T-helper 2 cell treated with Interferon-gamma antibody and Interleukin-4, amounts not matched to agents 5 μg/mL and 100 μg/mL, for 36 hours (primary cell): ENCODE measurements at regions not wholly inside any gene's neighbourhood (a gene's known extent, or its start where the extent isn't known, plus 50 kb on each side); places are given as distances from the start of the nearest gene placed in this dataset.

Experiments used
- DNase-seq: peaks from one replicate; pipeline ENCODE4 v3.0.0; 2021; ENCODE audit warnings: low spot score
- H3K27ac Mint-ChIP-seq: one replicate; pipeline ENCODE4 v1.8.0; 2021; ENCODE audit warnings: mild to moderate bottlenecking, mixed read lengths
- H3K27me3 Mint-ChIP-seq: one replicate; pipeline ENCODE4 v1.8.0; 2021; ENCODE audit warnings: low read depth, mixed read lengths
- H3K36me3 Mint-ChIP-seq: one replicate; pipeline ENCODE4 v1.8.0; 2021; ENCODE audit warnings: low read depth, mixed read lengths
- H3K4me1 Mint-ChIP-seq: one replicate; pipeline ENCODE4 v1.8.0; 2021; ENCODE audit warnings: low read depth, mixed read lengths
- H3K4me3 Mint-ChIP-seq: one replicate; pipeline ENCODE4 v1.8.0; 2022; ENCODE audit warnings: mild to moderate bottlenecking, moderate library complexity, mixed read lengths
- H3K9me3 Mint-ChIP-seq: one replicate; pipeline ENCODE4 v1.8.0; 2021; ENCODE audit warnings: mixed read lengths

DNA sequence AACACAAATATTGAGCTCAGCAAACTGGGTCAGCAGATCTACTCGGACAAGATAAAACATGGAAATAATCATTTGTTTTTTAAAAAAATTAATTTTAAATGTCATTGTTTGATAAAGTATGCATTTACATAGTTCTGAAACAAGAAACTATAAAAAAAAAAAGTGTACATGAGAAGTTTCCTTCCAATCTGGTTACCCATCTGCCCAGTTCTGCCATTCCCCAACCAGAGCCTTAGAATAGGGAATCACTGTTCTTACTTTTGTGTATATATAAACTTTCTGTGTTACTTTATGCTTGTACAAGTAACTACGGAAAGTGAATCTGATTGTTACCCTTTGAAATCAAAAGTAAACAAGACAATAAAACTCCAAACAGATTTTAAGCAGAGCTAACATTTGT lies 791.4 kb downstream of the HACE1 start:
- H3K36me3 Mint-ChIP-seq = no peaks in the 10 kb centered on the region
- no peaks in the 10 kb centered on the region for H3K9me3 Mint-ChIP-seq
- H3K4me3 Mint-ChIP-seq = no peak overlapping the region
- H3K4me1 Mint-ChIP-seq = no peaks in the 10 kb centered on the region
- DNase-seq = no peak
- H3K27me3 Mint-ChIP-seq = no peaks in the 10 kb centered on the region
- no peak overlapping the region for H3K27ac Mint-ChIP-seq

DNA sequence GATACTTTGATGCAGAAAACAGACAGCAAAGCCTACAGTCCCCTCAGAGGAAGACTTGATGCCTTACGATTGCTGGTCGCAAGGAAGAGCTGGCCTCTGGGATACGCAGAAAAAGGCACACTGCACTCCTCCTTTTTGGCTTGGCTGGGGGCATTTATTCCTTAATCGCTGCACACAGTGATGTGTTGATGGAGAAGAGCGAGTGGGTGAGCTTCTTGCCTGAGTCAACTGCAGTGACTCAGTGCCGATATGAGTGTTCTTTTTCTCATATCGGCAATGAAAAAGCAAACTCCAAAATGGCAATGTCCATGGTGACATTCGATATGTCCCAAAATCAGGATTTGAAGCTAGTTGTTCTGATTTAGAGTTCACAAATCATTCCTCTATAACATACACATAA lies 794.8 kb downstream of the HACE1 start:
- H3K4me3 Mint-ChIP-seq = no peak overlapping the region
- H3K4me1 Mint-ChIP-seq = no peaks in the 10 kb centered on the region
- no peaks in the 10 kb centered on the region for H3K36me3 Mint-ChIP-seq
- no peaks in the 10 kb centered on the region for H3K27me3 Mint-ChIP-seq
- H3K9me3 Mint-ChIP-seq = no peaks in the 10 kb centered on the region
- H3K27ac Mint-ChIP-seq = no peak overlapping the region
- no peak for DNase-seq

DNA sequence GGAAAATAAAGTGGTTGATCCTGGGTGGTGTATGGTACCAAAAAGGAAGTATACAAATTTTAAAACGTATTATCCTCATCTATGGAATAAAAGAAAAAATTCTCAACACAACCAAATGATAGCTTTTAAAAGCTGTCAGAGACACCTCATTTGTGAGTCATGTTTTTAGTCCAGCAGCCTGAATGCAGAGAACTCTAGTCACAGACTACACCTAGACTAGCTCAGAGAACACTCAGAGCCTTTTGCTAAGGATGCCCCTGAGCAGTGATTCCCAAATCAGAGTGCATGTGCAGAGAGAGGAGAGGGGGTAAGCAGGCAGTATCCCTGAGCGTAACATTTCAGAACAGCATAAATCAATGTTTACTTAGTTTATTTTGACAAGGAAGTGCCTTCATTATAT lies 809.3 kb downstream of the HACE1 start:
- DNase-seq = no peak
- H3K9me3 Mint-ChIP-seq = peaks cover 7% of the 10 kb centered on the region
- H3K4me3 Mint-ChIP-seq = no peak overlapping the region
- no peaks in the 10 kb centered on the region for H3K36me3 Mint-ChIP-seq
- no peaks in the 10 kb centered on the region for H3K27me3 Mint-ChIP-seq
- no peak overlapping the region for H3K27ac Mint-ChIP-seq
- H3K4me1 Mint-ChIP-seq = no peaks in the 10 kb centered on the region

DNA sequence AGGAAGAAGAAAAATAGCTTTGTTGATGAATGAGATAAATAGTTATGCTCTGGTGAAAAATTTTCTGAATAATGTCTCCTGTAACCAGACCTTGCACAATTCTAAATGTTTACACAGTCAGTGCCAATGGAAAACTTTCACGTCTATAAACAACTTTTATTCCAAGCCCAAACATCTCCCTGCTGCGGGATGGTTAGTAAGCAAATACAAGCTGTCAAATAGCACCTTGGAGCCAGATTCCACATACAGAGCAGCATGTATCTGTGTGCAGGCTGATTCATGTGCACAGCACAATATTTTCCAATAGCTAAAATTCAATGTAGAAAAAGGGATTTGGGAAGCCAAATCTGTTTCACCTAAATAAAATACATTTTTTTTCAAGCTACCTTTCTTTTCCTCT lies 813.3 kb downstream of the HACE1 start:
- Mint-ChIP-seq H3K9me3 (peaks cover 6% of the 10 kb centered on the region), H3K4me3 (no peak overlapping the region), H3K4me1 (no peaks in the 10 kb centered on the region), H3K36me3 (no peaks in the 10 kb centered on the region), H3K27ac (no peak overlapping the region), H3K27me3 (no peaks in the 10 kb centered on the region)
- DNase-seq = no peak

DNA sequence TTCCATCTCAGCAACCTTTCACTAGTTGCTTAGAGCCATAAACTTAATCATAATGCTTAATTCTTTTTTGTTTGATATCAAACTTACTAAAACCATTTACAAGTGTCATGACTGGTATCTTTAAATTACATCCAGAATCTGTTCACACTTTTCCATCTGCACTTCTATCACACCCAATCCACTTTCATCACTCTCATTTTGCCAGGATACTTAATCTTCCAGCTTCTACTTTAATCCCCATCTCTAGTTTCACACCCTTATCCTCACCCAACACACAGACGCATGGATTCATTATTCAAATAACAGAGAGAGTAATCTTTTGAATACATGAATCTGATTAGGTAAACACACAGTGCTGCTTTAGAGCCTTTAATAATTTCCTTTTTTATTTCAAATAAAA lies 828.4 kb downstream of the HACE1 start:
- no peak overlapping the region for H3K4me3 Mint-ChIP-seq
- H3K4me1 Mint-ChIP-seq = no peaks in the 10 kb centered on the region
- no peaks in the 10 kb centered on the region for H3K36me3 Mint-ChIP-seq
- no peak for DNase-seq
- H3K27me3 Mint-ChIP-seq = no peaks in the 10 kb centered on the region
- no peaks in the 10 kb centered on the region for H3K9me3 Mint-ChIP-seq
- H3K27ac Mint-ChIP-seq = no peak overlapping the region

DNA sequence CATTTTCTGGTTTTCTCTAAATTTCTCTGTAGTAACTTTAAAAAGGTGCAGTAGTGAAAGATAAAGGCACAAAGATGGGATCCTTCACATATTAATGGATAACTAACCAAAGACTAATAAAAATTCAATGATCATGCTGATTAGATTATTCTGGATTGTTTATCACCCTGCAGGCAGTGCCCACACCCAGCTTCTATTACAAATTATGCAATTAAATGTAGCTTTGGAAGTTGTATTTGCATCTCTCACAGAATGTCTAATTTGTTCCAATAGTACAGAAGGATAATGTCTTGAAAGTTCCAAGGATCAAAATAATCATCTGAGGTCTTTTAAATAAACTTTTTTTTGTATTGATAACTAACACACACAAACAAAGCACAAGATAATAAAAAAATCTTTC lies 837.6 kb downstream of the HACE1 start:
- H3K4me1 Mint-ChIP-seq = no peaks in the 10 kb centered on the region
- H3K27ac Mint-ChIP-seq = no peak overlapping the region
- H3K4me3 Mint-ChIP-seq = no peak overlapping the region
- no peaks in the 10 kb centered on the region for H3K27me3 Mint-ChIP-seq
- no peak for DNase-seq
- H3K36me3 Mint-ChIP-seq = no peaks in the 10 kb centered on the region
- H3K9me3 Mint-ChIP-seq = no peaks in the 10 kb centered on the region

- Mint-ChIP-seq H3K4me1 (no peaks in the 10 kb centered on the region), H3K36me3 (no peaks in the 10 kb centered on the region), H3K4me3 (no peak overlapping the region), H3K27me3 (no peaks in the 10 kb centered on the region), H3K27ac (no peak overlapping the region), H3K9me3 (no peaks in the 10 kb centered on the region)
- no peak for DNase-seq
These were observed 840.5 kb downstream of the HACE1 start for GRCh38 chr6:104019075-104019753.

DNA sequence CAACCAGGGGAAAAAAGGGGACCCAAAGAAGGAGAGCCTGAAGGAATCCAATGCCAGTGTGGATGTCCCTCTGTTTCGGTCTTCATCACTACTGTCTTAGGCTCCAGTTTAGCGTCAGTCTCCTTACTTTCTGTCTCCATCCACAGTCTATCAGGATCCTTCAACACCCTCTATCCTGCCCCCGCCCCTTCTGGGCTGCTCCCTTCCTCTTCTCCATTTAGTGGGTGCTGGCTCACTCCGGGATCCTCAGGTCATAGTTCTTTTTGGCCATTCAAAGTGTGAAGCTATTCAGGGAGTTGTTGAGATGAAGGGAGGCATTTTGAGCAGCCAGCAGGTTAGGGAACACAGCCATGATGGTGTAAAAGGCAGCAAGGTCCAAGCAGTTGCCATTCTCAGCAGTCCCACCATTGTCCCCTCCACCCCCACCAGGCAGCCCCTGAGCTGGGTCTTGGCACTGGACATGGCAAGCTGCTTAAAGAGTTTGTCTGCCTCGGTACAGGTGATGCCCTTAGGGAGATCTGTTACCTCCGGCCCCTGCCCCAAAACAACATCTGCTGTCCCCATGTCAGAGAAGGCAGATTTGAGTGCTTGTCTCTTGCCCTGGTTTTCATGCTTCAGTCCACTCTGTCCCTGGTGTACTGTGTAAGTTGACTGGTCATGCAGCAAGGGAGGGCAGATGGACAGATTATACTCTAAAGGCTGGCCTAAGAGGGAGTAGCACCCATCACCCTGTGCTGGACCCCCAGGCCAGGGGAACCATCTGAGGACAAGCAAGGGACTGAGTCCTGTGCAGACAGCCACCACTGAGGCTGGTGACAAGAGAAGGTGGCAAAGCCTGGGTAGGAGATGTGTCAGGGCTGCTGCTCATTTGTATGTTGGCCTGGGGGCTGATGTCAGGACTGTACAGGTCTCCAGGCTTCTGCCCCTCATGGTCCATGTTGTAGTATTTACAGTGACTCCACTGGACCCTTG lies 842.0 kb downstream of the HACE1 start:
- no peak overlapping the region for H3K4me3 Mint-ChIP-seq
- DNase-seq = no peak
- H3K9me3 Mint-ChIP-seq = no peaks in the 10 kb centered on the region
- no peaks in the 10 kb centered on the region for H3K27me3 Mint-ChIP-seq
- H3K36me3 Mint-ChIP-seq = no peaks in the 10 kb centered on the region
- no peak overlapping the region for H3K27ac Mint-ChIP-seq
- H3K4me1 Mint-ChIP-seq = no peaks in the 10 kb centered on the region

DNA sequence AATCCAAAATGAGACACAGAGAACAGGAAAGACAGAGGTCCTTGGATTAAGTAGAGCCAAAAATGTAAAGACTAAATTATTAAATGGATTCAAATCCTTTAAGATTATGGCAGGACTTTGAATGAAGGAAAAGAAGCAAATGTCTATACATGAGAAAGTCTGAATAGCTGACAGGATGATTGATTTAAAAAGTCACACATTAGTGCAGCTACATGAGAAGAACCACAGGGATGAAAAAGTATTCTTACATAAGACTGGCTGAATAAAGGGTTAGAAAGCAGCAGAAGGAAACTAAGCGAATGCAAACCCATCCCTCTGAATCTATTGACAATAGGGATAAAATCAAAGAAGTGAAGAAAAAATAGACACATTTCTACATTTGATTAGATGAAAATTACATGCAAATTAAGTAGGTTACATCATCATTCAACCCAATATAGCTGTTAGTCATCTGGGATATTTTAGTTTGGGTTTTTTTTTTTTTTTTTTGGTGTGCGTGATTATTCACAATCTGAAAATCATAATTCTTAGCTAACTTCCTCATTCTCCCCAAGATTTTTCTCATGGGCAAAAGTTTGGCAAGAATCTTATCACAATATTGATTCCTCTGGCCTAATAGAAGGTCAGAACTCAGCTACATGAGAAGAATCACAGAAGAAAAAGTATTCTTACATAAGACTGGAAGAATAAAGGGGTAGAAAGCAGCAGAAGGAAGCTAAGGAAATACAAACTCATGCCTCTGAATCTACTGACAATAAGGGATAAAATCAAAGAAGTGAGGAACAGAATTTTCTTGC lies 845.4 kb downstream of the HACE1 start:
- Mint-ChIP-seq H3K36me3 (no peaks in the 10 kb centered on the region), H3K9me3 (no peaks in the 10 kb centered on the region), H3K27ac (no peak overlapping the region), H3K4me3 (no peak overlapping the region), H3K27me3 (no peaks in the 10 kb centered on the region), H3K4me1 (no peaks in the 10 kb centered on the region)
- no peak for DNase-seq

GRCh38 chr6:104013312-104013971 lies 846.3 kb downstream of the HACE1 start:
- Mint-ChIP-seq H3K4me1 (no peaks in the 10 kb centered on the region), H3K9me3 (no peaks in the 10 kb centered on the region), H3K27ac (no peak overlapping the region), H3K4me3 (no peak overlapping the region), H3K36me3 (no peaks in the 10 kb centered on the region), H3K27me3 (no peaks in the 10 kb centered on the region)
- no peak for DNase-seq

- Mint-ChIP-seq H3K36me3 (no peaks in the 10 kb centered on the region), H3K4me1 (no peaks in the 10 kb centered on the region), H3K27ac (no peak overlapping the region), H3K9me3 (no peaks in the 10 kb centered on the region), H3K4me3 (no peak overlapping the region), H3K27me3 (no peaks in the 10 kb centered on the region)
- no peak for DNase-seq
These were observed 848.8 kb downstream of the HACE1 start for GRCh38 chr6:104010897-104011296.

DNA sequence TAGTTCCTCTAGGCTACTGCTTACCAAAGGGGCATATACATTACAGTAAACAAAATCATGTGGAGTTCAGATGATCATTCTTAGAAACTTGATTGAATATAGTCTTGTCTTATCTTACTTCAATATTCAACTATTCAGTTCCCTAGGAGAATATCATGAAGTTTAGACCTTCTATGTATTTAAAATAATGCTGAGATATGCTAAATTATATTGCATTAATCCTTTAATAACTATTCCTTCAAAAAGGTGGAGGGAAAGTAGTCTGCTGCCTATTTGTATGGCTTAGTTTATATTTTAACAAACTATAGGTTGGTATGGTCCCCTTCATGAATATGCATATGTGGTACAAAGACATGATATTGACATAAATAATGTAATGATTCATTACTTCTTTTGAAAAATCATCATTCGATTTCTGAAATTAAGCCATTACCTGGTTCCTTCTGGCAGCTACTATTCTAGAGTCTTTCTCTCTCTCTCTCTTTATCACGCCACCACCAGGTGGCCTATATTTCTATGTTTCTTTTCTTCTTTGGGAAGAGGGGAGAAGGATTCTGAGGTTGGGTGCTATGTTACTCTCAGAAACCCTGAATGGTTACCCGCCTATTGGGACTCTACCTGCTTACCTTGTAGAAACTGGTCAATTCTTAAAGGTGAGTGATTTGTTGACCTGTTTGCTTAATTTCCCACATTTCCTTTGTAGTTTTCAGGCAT lies 855.8 kb downstream of the HACE1 start:
- Mint-ChIP-seq H3K4me3 (no peak overlapping the region), H3K9me3 (no peaks in the 10 kb centered on the region), H3K27me3 (no peaks in the 10 kb centered on the region), H3K27ac (no peak overlapping the region), H3K36me3 (no peaks in the 10 kb centered on the region), H3K4me1 (no peaks in the 10 kb centered on the region)
- DNase-seq = no peak

DNA sequence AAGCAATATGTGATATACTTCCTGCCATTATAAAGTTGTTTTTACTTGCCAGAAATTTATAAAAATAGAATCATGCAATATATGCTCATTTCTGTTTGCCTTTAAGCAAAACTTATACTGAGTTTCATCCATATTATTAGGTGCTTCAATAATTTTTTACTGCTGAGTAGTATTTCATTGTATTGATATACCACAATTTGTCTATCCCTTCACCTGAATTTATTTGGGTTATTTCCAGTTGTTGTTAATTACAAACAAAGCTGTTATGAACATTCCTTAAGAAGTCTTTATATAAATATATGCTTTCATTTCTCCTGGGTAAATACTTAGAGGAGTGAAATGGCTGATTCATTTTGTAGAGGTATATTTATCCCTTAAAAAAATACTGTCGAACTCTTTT lies 864.1 kb downstream of the HACE1 start:
- no peaks in the 10 kb centered on the region for H3K27me3 Mint-ChIP-seq
- no peak overlapping the region for H3K4me3 Mint-ChIP-seq
- no peak for DNase-seq
- H3K27ac Mint-ChIP-seq = no peak overlapping the region
- no peaks in the 10 kb centered on the region for H3K9me3 Mint-ChIP-seq
- no peaks in the 10 kb centered on the region for H3K36me3 Mint-ChIP-seq
- no peaks in the 10 kb centered on the region for H3K4me1 Mint-ChIP-seq
